ENCODE measurements at regions not wholly inside any gene's neighbourhood (a gene's known extent, or its start where the extent isn't known, plus 50 kb on each side); places are given as distances from the start of the nearest gene placed in this dataset.

DNA sequence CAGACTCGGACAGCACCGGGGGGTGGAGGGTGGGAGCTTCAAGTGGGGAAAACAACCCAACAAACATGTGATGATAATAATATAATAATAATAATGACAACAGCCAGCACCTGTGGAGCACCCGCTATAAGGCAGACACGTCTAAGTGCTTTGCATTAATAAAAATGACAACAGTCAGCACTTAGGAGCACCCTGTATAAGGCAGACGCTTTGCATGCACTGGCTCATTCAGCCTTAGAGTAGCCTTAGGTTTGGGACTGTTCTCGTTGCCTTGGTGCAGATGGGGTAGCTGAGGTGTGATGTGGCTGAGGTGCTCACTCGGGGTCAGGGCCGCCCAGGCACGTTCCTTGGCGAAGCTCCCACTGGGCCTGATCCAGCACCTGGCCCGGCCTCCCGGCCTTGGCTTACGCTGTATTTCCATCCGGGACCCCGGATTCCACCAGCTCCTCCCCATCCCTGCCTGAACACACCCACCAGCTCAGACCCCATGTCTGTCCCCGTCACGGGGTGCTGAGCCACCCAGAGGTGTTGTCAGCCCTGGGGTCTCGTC, 144.0 kb upstream of the CIBAR2 start:
- DNase-seq (ENCODE audit: low read depth), result no peak

- DNase-seq (ENCODE audit: low read depth), result no peak
Measured at GRCh38 chr16:85257483-85257882, 145.2 kb upstream of the CIBAR2 start.

DNA sequence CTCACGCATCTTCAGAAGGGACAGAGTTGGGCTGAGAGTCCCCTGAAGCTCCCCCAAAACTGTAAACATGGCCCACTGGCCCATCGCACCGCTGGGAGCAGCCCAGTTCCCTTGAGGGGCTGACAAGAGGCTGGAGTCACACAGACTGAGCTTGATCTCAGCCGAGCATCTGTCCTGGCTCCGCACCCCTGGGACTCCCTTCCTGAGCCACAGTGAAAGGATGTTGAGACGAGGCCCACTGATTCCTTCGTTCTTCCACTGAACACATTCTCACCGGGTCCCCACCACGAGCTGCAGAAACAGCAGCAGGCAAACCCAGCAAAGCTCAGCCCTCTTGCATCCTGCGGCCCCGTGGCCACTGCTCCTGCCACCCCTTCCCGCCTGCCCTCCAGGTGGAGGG, 145.9 kb upstream of the CIBAR2 start:
- DNase-seq (ENCODE audit: low read depth), result no peak

GRCh38 chr16:85258629-85259028, 146.4 kb upstream of the CIBAR2 start:
- no peak for DNase-seq (ENCODE audit: low read depth)

DNA sequence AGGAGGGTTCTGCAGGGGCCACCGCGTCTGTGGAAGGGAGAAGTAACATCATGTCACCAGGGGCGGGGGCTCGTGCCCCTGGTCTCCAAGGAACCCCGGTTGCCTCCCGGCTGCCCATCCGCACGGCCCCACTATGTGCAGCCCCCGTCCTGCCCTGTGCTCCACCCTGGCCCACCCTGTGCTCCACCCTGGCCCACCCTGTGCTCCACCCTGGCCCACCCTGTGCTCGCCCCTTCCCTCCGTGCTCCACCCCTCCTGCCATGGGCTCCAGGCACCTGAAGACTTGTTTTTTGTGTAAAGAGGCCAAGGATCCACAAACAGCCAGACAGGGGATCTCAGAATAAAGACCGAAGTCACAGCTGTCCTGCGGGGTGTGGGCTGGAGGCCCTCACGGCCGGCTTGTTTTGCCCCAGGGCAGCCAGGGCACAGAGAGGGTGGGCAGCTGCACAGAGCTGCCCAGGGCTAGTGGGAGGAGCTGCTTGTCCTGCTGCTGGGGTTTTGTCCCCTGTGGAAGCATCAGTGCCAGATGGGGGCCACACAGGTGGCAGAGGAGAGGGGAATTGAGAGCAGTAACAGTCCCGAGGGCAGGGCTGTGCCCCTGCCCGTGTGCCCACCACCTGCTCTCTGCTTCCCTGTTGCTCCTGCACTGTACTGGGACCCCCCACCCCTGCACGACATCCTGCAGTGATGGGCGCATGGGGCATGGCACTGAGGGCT, 147.0 kb upstream of the CIBAR2 start:
- DNase-seq (ENCODE audit: low read depth), result no peak

DNA sequence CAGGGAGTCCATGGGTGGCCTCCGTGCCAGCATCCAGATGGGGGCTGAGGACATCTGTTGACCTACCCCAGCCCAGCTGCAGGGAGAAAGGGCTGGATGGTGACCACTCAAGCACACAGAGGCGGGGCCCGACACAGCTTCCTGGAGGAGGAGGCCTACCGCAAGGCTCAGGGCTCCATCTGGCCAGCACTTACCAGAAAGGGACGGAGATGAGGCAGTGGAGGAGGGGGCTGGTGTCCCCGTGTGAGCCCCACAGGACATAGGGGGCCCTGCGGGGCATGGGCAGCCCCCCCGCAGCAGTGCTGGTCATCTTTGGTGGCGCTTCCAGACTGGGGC, 147.5 kb upstream of the CIBAR2 start:
- DNase-seq (ENCODE audit: low read depth), result no peak

DNA sequence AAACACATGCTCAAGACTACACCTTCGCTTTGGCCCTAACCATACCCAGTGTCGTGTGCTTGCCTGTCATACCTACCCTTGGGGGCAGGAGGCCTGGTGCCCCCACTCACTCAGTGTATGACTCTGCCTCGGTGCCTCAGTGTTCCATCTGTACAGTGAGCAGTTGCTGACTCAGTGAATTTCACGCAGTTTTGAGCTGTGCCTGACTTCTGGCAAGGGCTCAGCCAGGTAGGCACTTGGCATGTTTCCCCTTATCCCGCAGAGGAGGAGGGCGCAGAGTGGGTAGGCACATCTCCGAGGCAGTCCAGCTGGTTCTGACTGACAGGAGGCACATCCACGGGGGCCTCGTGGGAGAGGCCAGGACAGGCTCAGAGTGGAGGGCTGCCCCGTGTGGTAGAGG, 148.9 kb upstream of the CIBAR2 start:
- no peak for DNase-seq (ENCODE audit: low read depth)

GRCh38 chr16:85261657-85262557, 149.6 kb upstream of the CIBAR2 start:
- DNase-seq (ENCODE audit: low read depth), result no peak

- no peak for DNase-seq (ENCODE audit: low read depth)
Measured at GRCh38 chr16:85262558-85263238, 150.4 kb upstream of the CIBAR2 start.

GRCh38 chr16:85263239-85263585, 150.9 kb upstream of the CIBAR2 start:
- no peak for DNase-seq (ENCODE audit: low read depth)

DNA sequence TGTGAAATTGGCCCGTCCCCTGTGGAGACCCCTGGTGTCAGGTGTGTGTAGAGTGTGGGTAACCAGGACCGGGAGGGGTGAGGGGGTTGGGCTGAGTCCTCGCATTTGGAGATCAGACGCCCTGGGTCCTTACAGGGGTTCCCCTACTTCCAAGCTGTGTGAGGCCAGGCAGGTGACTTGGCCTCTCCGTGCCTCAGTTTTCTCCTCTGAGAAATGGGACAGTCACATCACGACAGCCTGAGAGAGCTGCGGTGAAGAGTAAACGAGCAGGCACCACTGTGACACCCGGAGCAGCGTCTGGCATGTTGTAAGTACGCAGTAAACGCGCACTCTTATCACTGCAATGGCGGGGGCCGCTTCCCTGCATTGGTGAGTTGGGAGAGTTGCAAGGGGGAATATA, 152.5 kb upstream of the CIBAR2 start:
- no peak for DNase-seq (ENCODE audit: low read depth)

- DNase-seq (ENCODE audit: low read depth), result no peak
Measured at GRCh38 chr16:85265161-85265784, 153.0 kb upstream of the CIBAR2 start.

GRCh38 chr16:85265810-85266209, 153.5 kb upstream of the CIBAR2 start:
- DNase-seq (ENCODE audit: low read depth), result no peak

- no peak for DNase-seq (ENCODE audit: low read depth)
Measured at GRCh38 chr16:85266857-85267256, 154.6 kb upstream of the CIBAR2 start.

GRCh38 chr16:85267414-85267945, 155.2 kb upstream of the CIBAR2 start:
- no peak for DNase-seq (ENCODE audit: low read depth)

GRCh38 chr16:85269165-85269564, 156.9 kb upstream of the CIBAR2 start:
- no peak for DNase-seq (ENCODE audit: low read depth)

GRCh38 chr16:85270374-85270773, 158.1 kb upstream of the CIBAR2 start:
- DNase-seq (ENCODE audit: low read depth), result no peak

- no peak for DNase-seq (ENCODE audit: low read depth)
Measured at GRCh38 chr16:85271198-85271597, 158.9 kb upstream of the CIBAR2 start.

- no peak for DNase-seq (ENCODE audit: low read depth)
Measured at GRCh38 chr16:85273293-85273692, 161.0 kb upstream of the CIBAR2 start.

GRCh38 chr16:85274501-85274900, 162.2 kb upstream of the CIBAR2 start:
- DNase-seq (ENCODE audit: low read depth), result no peak

GRCh38 chr16:85274924-85275323, 162.7 kb upstream of the CIBAR2 start:
- DNase-seq (ENCODE audit: low read depth), result no peak

Data from ELR (cell line).